ENCODE measurements at regions not wholly inside any gene's neighbourhood (a gene's known extent, or its start where the extent isn't known, plus 50 kb on each side); places are given as distances from the start of the nearest gene placed in this dataset.

GRCh38 chr1:221164029-221164428 is 284.8 kb downstream of the HLX start:
- no peak overlapping the region for H3K27ac ChIP-seq (ENCODE audit: low read depth, low read length, poor library complexity, severe bottlenecking)
- CTCF ChIA-PET (ENCODE audit: unreplicated experiment): no interaction called here
- H4K20me1 ChIP-seq (ENCODE audit: insufficient read depth, low read length): no peaks in the 10 kb centered on the region
- intact Hi-C loops (cut with micrococcal nuclease; ENCODE audit: unreplicated experiment): no loop called here
- H3K4me1 ChIP-seq (ENCODE audit: insufficient read depth, low read length, poor library complexity, severe bottlenecking): no peaks in the 10 kb centered on the region
- H3K79me2 ChIP-seq (ENCODE audit: insufficient read depth, low read depth, low read length): no peaks in the 10 kb centered on the region
- H3K9me3 ChIP-seq (ENCODE audit: low read length): no peaks in the 10 kb centered on the region
- POLR2A ChIA-PET: interaction anchor here (0.6 to 1.1 kb wide), 3 partner anchors 10 to 692 kb away, joined by 3 read pairs; no protein-coding TSS in a partner anchor
- TF ChIP-seq EZH2phosphoT487 (IDR thresholded peaks at IDR 0.05; ENCODE audit: borderline replicate concordance, low read depth, low read length) (no peak), CTCF (conservative IDR thresholded peaks at IDR 0.05; ENCODE audit: low read length) (no peak)
- no peaks in the 10 kb centered on the region for H3K36me3 ChIP-seq (ENCODE audit: insufficient read depth, low read length)
- H3K4me3 ChIP-seq (ENCODE audit: low read depth, low read length, poor library complexity, severe bottlenecking): no peak overlapping the region
- H2AFZ ChIP-seq (ENCODE audit: low read length): no peak overlapping the region
- DNase-seq (ENCODE audit: low spot score): no peak
- no TSS peak for BruUV-seq (replicated peaks)
- H3K4me2 ChIP-seq (ENCODE audit: low read length): no peak overlapping the region
- no peaks in the 10 kb centered on the region for H3K9me2 ChIP-seq (ENCODE audit: insufficient read depth, low read length)

- intact Hi-C loops (cut with micrococcal nuclease; ENCODE audit: unreplicated experiment): no loop called here
- CTCF ChIA-PET (ENCODE audit: unreplicated experiment): no interaction called here
- Histone ChIP-seq H2AFZ (ENCODE audit: low read length) (no peak overlapping the region), H3K4me3 (ENCODE audit: low read depth, low read length, poor library complexity, severe bottlenecking) (no peak overlapping the region), H3K27ac (ENCODE audit: low read depth, low read length, poor library complexity, severe bottlenecking) (no peak overlapping the region), H4K20me1 (ENCODE audit: insufficient read depth, low read length) (no peaks in the 10 kb centered on the region), H3K36me3 (ENCODE audit: insufficient read depth, low read length) (no peaks in the 10 kb centered on the region), H3K4me1 (ENCODE audit: insufficient read depth, low read length, poor library complexity, severe bottlenecking) (no peaks in the 10 kb centered on the region), H3K4me2 (ENCODE audit: low read length) (no peak overlapping the region), H3K9me2 (ENCODE audit: insufficient read depth, low read length) (no peaks in the 10 kb centered on the region), H3K79me2 (ENCODE audit: insufficient read depth, low read depth, low read length) (no peaks in the 10 kb centered on the region), H3K9me3 (ENCODE audit: low read length) (no peaks in the 10 kb centered on the region)
- POLR2A ChIA-PET: interaction anchor here (0.6 to 2.7 kb wide), 3 partner anchors 8 to 59 kb away, joined by 5 to 10 read pairs (median 5); no protein-coding TSS in a partner anchor
- DNase-seq (ENCODE audit: low spot score): no peak
- BruUV-seq (replicated peaks): no TSS peak
- TF ChIP-seq EZH2phosphoT487 (IDR thresholded peaks at IDR 0.05; ENCODE audit: borderline replicate concordance, low read depth, low read length) (no peak), CTCF (conservative IDR thresholded peaks at IDR 0.05; ENCODE audit: low read length) (no peak)
Observed at GRCh38 chr1:221164951-221165838, 286.0 kb downstream of the HLX start.
